Fibroblast of lung (primary cell): ENCODE measurements at regions not wholly inside any gene's neighbourhood (a gene's known extent, or its start where the extent isn't known, plus 50 kb on each side); places are given as distances from the start of the nearest gene placed in this dataset.
"Not testable (repeated sequence)": the region's sequence is repeated elsewhere in the genome, so short reads cannot be mapped to it uniquely, and the experiment has no call there.

ENCODE experiments used
- DNase-seq, 2 donors: peaks; one replicate each; pipeline versions ENCODE4 v3.0.0 to v3.0.0-alpha.2; 2010; ENCODE audit warnings: low read depth in 2 of 2
- H2AFZ ChIP-seq: 2 replicates; pipeline ENCODE4 v1.5.1; 2012; ENCODE audit warnings: low read length, control low read depth, inconsistent platforms
- H3K27ac ChIP-seq: 2 replicates; pipeline ENCODE4 v1.5.1; 2011; ENCODE audit warnings: low read length, control low read depth; ENCODE audit not compliant: insufficient read depth
- H3K27me3 ChIP-seq: 2 replicates; pipeline ENCODE4 v1.5.1; 2011; ENCODE audit warnings: mild to moderate bottlenecking, low read length; ENCODE audit not compliant: control insufficient read depth, insufficient read depth
- H3K36me3 ChIP-seq: 2 replicates; pipeline ENCODE4 v1.5.1; 2011; ENCODE audit warnings: low read length; ENCODE audit not compliant: control insufficient read depth, insufficient read depth
- H3K4me1 ChIP-seq: 2 replicates; pipeline ENCODE4 v1.5.1; 2011; ENCODE audit warnings: low read length; ENCODE audit not compliant: control insufficient read depth, insufficient read depth; ENCODE audit errors: extremely low read depth
- H3K4me2 ChIP-seq: 2 replicates; pipeline ENCODE4 v1.5.1; 2011; ENCODE audit warnings: low read length, control low read depth; ENCODE audit not compliant: insufficient read depth; ENCODE audit errors: extremely low read depth
- H3K4me3 ChIP-seq, 4 experiments: fragments of 200-600 bp in 1 of 4; sonication (generic) in 1 of 4; replicated peaks in 1 of 4; 2 replicates each; pipeline ENCODE4 v1.5.1; 2011 to 2016; ENCODE audit warnings: low read length in 4 of 4, low read depth in 3 of 4, mild to moderate bottlenecking in 3 of 4, control low read depth in 2 of 4, inconsistent platforms in 1 of 4, mixed read lengths in 1 of 4; ENCODE audit not compliant: insufficient read depth in 1 of 4; ENCODE audit errors: control extremely low read depth in 1 of 4
- H3K79me2 ChIP-seq: 2 replicates; pipeline ENCODE4 v1.5.1; 2012; ENCODE audit warnings: mild to moderate bottlenecking, low read length, inconsistent platforms; ENCODE audit not compliant: control insufficient read depth, insufficient read depth
- H3K9ac ChIP-seq: 2 replicates; pipeline ENCODE4 v1.5.1; 2011; ENCODE audit warnings: mild to moderate bottlenecking, low read length, control low read depth; ENCODE audit not compliant: insufficient read depth
- H3K9me3 ChIP-seq: 2 replicates; pipeline ENCODE4 v1.5.1; 2012; ENCODE audit warnings: low read depth, low read length; ENCODE audit not compliant: control insufficient read depth, insufficient read depth
- H4K20me1 ChIP-seq: 2 replicates; pipeline ENCODE4 v1.5.1; 2011; ENCODE audit warnings: low read length; ENCODE audit not compliant: control insufficient read depth, insufficient read depth; ENCODE audit errors: extremely low read depth
- EZH2 ChIP-seq: IDR thresholded peaks from 2 replicates; pipeline ENCODE4 v1.5.1; 2012; ENCODE audit warnings: low read length, control low read depth, mild to moderate bottlenecking; ENCODE audit errors: missing control alignments
- TF ChIP-seq, protein P1 (sequence below), 2 donors: IDR thresholded peaks in 1 of 2; conservative IDR thresholded peaks in 1 of 2; 1 replicate in 1 of 2; 2 replicates in 1 of 2; pipeline ENCODE4 v1.5.1; 2011 to 2012; ENCODE audit warnings: low read length in 2 of 2, control low read depth in 1 of 2, inconsistent platforms in 1 of 2, low read depth in 1 of 2, mild to moderate bottlenecking in 1 of 2

GRCh38 chrX:26559855-26560254, 343.9 kb downstream of the MAGEB5 start:
- Histone ChIP-seq H2AFZ (no peak overlapping the region), H3K4me3 (no peak overlapping the region), H3K4me1 (no peaks in the 10 kb centered on the region), H3K27me3 (no peaks in the 10 kb centered on the region), H3K9me3 (no peaks in the 10 kb centered on the region), H3K4me2 (no peak overlapping the region), H3K9ac (no peak overlapping the region), H3K36me3 (no peaks in the 10 kb centered on the region), H3K79me2 (no peaks in the 10 kb centered on the region), H3K27ac (no peak overlapping the region), H4K20me1 (no peaks in the 10 kb centered on the region)
- no peak for DNase-seq
- no peak for TF ChIP-seq EZH2
- TF ChIP-seq, protein P1, sequence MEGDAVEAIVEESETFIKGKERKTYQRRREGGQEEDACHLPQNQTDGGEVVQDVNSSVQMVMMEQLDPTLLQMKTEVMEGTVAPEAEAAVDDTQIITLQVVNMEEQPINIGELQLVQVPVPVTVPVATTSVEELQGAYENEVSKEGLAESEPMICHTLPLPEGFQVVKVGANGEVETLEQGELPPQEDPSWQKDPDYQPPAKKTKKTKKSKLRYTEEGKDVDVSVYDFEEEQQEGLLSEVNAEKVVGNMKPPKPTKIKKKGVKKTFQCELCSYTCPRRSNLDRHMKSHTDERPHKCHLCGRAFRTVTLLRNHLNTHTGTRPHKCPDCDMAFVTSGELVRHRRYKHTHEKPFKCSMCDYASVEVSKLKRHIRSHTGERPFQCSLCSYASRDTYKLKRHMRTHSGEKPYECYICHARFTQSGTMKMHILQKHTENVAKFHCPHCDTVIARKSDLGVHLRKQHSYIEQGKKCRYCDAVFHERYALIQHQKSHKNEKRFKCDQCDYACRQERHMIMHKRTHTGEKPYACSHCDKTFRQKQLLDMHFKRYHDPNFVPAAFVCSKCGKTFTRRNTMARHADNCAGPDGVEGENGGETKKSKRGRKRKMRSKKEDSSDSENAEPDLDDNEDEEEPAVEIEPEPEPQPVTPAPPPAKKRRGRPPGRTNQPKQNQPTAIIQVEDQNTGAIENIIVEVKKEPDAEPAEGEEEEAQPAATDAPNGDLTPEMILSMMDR (conservative IDR thresholded peaks at IDR 0.05 in 1 of 2, IDR thresholded peaks at IDR 0.05 in 1 of 2; ENCODE audit: low read depth in 1 of 2, low read length in 2 of 2): no peak

GRCh38 chrX:26558719-26559386, 342.9 kb downstream of the MAGEB5 start:
- TF ChIP-seq EZH2: no peak
- no peak for DNase-seq
- no peaks in the 10 kb centered on the region for H3K9me3 ChIP-seq
- no peak overlapping the region for H2AFZ ChIP-seq
- no peaks in the 10 kb centered on the region for H4K20me1 ChIP-seq
- H3K27ac ChIP-seq: no peak overlapping the region
- H3K4me3 ChIP-seq: no peak overlapping the region
- H3K79me2 ChIP-seq: no peaks in the 10 kb centered on the region
- no peaks in the 10 kb centered on the region for H3K36me3 ChIP-seq
- H3K9ac ChIP-seq: no peak overlapping the region
- H3K27me3 ChIP-seq: no peaks in the 10 kb centered on the region
- no peak overlapping the region for H3K4me2 ChIP-seq
- no peaks in the 10 kb centered on the region for H3K4me1 ChIP-seq

DNA sequence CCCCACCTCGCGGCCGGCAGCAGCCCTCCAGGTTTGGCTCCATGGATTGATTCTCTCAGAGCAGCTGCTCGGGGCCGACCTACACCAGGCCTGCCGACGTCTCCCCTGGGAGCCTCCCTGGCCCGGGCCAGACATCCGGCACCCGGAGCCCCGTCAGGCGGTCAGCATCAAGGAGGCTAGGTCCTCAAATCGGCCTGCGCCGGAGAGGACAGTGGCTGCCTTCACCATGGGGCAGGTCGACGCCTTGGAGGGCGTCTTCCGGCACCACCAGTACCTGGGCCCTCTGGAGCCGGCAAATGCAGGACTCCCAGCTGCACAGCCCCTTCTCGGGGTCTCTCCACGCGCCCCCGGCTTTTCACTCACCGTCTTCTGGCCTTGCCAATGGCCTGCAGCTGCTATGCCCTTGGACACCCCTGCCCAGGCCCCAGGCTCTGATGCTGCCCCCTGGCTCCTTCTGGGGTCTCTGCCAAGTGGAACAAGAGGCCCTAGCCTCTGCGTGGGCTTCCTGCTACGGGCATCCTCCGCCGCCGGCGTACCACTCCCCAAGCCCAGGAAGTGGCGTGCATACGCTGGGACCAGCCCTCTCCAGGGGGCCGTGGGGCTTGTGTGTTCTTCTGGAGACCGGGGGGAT, 341.8 kb downstream of the MAGEB5 start:
- H2AFZ ChIP-seq: no peak overlapping the region
- no peaks in the 10 kb centered on the region for H4K20me1 ChIP-seq
- TF ChIP-seq EZH2: no peak
- TF ChIP-seq, protein P1 (conservative IDR thresholded peaks at IDR 0.05 in 1 of 2, IDR thresholded peaks at IDR 0.05 in 1 of 2; ENCODE audit: low read depth in 1 of 2, low read length in 2 of 2): no peak
- no peaks in the 10 kb centered on the region for H3K79me2 ChIP-seq
- no peaks in the 10 kb centered on the region for H3K36me3 ChIP-seq
- H3K27me3 ChIP-seq: no peaks in the 10 kb centered on the region
- no peak overlapping the region for H3K27ac ChIP-seq
- no peak overlapping the region for H3K4me3 ChIP-seq
- no peak for DNase-seq
- H3K4me1 ChIP-seq: no peaks in the 10 kb centered on the region
- no peaks in the 10 kb centered on the region for H3K9me3 ChIP-seq
- no peak overlapping the region for H3K9ac ChIP-seq
- H3K4me2 ChIP-seq: no peak overlapping the region

GRCh38 chrX:26525768-26526167, 309.8 kb downstream of the MAGEB5 start:
- not testable (repeated sequence) for H3K9me3 ChIP-seq, H3K4me2 ChIP-seq, H3K4me1 ChIP-seq, DNase-seq, H3K27ac ChIP-seq, H2AFZ ChIP-seq, H3K9ac ChIP-seq, H3K4me3 ChIP-seq, H3K79me2 ChIP-seq, H3K36me3 ChIP-seq, H4K20me1 ChIP-seq, H3K27me3 ChIP-seq
